ENCODE measurements at regions not wholly inside any gene's neighbourhood (a gene's known extent, or its start where the extent isn't known, plus 50 kb on each side); places are given as distances from the start of the nearest gene placed in this dataset.

DNA sequence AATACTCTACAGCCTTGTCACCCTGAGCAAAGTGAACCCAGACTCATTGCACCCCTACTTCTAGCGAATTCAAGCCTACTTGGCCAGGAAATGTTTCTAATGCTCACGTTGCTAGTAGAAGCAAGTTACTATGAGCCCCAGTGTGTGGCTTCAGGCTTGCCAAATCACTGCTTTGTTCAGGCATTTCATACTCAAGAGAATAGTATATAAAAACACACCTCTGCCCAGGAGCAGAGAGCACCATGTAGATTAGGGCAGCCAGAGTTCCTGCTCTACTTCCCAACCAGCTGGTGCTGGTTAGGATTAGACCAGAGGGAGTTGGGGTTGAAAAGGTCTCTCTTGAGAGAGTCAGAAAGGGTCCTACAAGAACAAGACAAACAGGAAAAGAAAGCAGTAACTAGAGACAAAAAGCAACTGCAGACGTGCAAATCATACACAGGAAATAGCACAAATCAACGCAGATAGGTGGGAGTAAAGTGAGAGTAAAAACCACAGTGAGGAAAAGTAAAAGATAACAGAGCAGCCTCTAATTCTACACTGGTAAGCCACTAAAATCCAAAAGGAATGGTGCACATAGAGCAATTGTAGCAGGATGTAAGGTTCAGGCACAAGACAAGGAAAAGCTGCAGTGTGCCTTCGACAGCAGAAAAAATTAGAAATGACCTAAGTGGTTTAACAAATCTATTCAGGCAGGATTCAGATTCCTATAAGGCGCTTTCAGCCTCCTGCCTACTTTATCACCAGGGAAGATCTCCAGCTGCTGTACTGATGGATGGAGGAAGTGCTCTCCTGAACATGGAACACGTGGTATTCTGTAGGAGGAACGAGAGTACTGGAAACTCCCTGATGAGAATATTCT lies 49.6 kb upstream of the KIF2A start:
- no peak for TF ChIP-seq CTCF (IDR thresholded peaks at IDR 0.05 in 4 of 5, conservative IDR thresholded peaks at IDR 0.05 in 1 of 5)
- TF ChIP-seq POLR2A (IDR thresholded peaks at IDR 0.05): no peak
- intact Hi-C loops (cut with DNase I; ENCODE audit: low total_unique reads) (no loop called here), in situ Hi-C loops (cut with MboI; ENCODE audit: low sequenced_read_pairs in 4 of 4) (no loop called here)
- no peaks in the 10 kb centered on the region for H3K27me3 ChIP-seq
- no peak for DNase-seq
- no peak for ATAC-seq
- H3K4me1 ChIP-seq: no peaks in the 10 kb centered on the region
- H3K4me3 ChIP-seq: no peak overlapping the region
- H3K27ac ChIP-seq: no peak overlapping the region
- H3K9me3 ChIP-seq: no peaks in the 10 kb centered on the region
- no peaks in the 10 kb centered on the region for H3K36me3 ChIP-seq

Measured in gastrocnemius medialis (tissue), 4 donors.